Heart left ventricle (tissue), 16 donors: ENCODE measurements at regions not wholly inside any gene's neighbourhood (a gene's known extent, or its start where the extent isn't known, plus 50 kb on each side); places are given as distances from the start of the nearest gene placed in this dataset.

Experiments
- ATAC-seq, 4 donors: fragments of 200-7000 bp; cut with Tn5 transposase; one replicate each; pipeline ENCODE4 v1.9.1; 2020 to 2022; ENCODE audit warnings: moderate library complexity in 4 of 4, mild to moderate bottlenecking in 3 of 4, moderate number of reproducible peaks in 1 of 4
- DNase-seq, 5 donors: peaks; one replicate each; pipeline ENCODE4 v3.0.0-alpha.2; 2020
- H3K27ac ChIP-seq, 12 donors: fragments of 200-600 bp; sonication (generic) in 4 of 12; one replicate each; pipeline versions ENCODE4 v1.5.0 to v1.8.0; 2016 to 2022; ENCODE audit warnings: mild to moderate bottlenecking in 2 of 12
- H3K27me3 ChIP-seq, 9 donors: fragments of 200-600 bp; sonication (generic) in 2 of 9; one replicate each; pipeline versions ENCODE4 v1.5.1 to v1.8.0; 2016 to 2022; ENCODE audit warnings: mild to moderate bottlenecking in 3 of 9
- H3K36me3 ChIP-seq, 9 donors: fragments of 200-600 bp; sonication (generic) in 2 of 9; one replicate each; pipeline versions ENCODE4 v1.5.0 to v1.8.0; 2018 to 2022; ENCODE audit warnings: mild to moderate bottlenecking in 2 of 9
- H3K4me1 ChIP-seq, 12 donors: fragments of 200-600 bp; sonication (generic) in 4 of 12; one replicate each; pipeline versions ENCODE4 v1.5.0 to v1.8.0; 2016 to 2022; ENCODE audit warnings: mild to moderate bottlenecking in 3 of 12
- H3K4me3 ChIP-seq, 12 donors: fragments of 200-600 bp; sonication (generic) in 4 of 12; one replicate each; pipeline versions ENCODE4 v1.5.0 to v1.8.0; 2017 to 2022; ENCODE audit warnings: mild to moderate bottlenecking in 9 of 12, moderate library complexity in 4 of 12
- H3K9me3 ChIP-seq, 12 donors: fragments of 200-600 bp; sonication (generic) in 4 of 12; one replicate each; pipeline versions ENCODE4 v1.5.0 to v1.8.0; 2016 to 2022; ENCODE audit warnings: mild to moderate bottlenecking in 1 of 12
- POLR2A ChIP-seq, 2 donors: fragments of 450-650 bp; IDR thresholded peaks; one replicate each; pipeline ENCODE4 v1.6.1; 2017; ENCODE audit warnings: antibody characterized with exemption in 2 of 2, mild to moderate bottlenecking in 2 of 2, moderate library complexity in 2 of 2
- WGBS, 4 donors: extraction: QIAGEN DNeasy Blood & Tissue Kit in 2 of 4; methylation state at CpG; one replicate each; pipeline versions ENCODE4 v1.1.5 to v1.1.7; 2013 to 2018; 5-methylcytosine and 5-hydroxymethylcytosine counted together
- intact Hi-C, 10 donors: fragments of 100-400 bp; cut with DNase I; formaldehyde crosslinking; loops; one replicate each; pipeline versions ENCODE4 v1.11.1 to v1.14.2; 2022
- TF ChIP-seq, protein P1 (sequence below), 12 donors: fragments of 200-600 bp; sonication (generic) in 4 of 12; IDR thresholded peaks; one replicate each; pipeline versions ENCODE4 v1.5.0 to v1.8.0; 2018 to 2022; ENCODE audit warnings: antibody characterized with exemption in 12 of 12, mild to moderate bottlenecking in 5 of 12
- donor health status: ischemic (EF 13 %, LVEDD 7.1; RV severe dilation, severe dysfunction).
- donor health status: healthy with polysubstance abuse.
- donor health status: DM: no; HTN: yes; CAD: no.
- donor health status: DM: no; HTN: no; CAD: no.
- donor health status: ischemic (EF 25% LVEDD 6.9; RV normal size, moderate dysfunction).
- donor health status: ischemic (EF 25% LVEDD 5.7; RV mildly dilated, moderate dysfunction).
- donor health status: healthy.
- donor health status: DM: yes; HTN: yes; CAD: no.
- donor health status: ischemic (EF 35%, LVEDD 5.7; RV mildly dilated, moderate dysfunction).
- donor health status: nonischemic (EF 11% LVEDD 7.7; RV severe dilation, severe dysfunction).
- donor health status: DM: yes; HTN: yes; CAD: no.
- donor health status: PGD.
- donor health status: ischemic (EF 29% LVEDD 5.4; RV normal size, mild dysfunction).
- donor health status: nonischemic (EF 23%, LVEDD 6.1; RV moderate dilation, normal function).

DNA sequence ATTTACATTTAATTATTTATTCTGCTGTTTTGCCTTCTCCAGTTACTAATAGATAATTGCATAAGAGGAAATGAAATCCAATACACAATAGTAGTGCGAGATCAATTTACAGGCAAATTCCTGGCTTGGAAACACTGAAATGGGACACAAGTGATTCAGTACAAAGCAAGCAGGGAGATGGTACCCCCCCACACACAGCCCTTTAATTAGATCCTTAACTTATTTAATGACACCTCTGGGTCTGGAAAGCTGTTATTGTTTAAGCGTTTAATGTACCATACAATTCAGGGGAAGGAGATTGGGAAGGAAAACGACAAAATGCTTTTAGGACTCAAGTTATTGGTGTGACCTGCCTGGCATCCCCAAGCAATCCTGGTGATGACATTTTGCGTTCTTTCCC is 318.2 kb downstream of the NPIPA8 start:
- Histone ChIP-seq H3K9me3 (no peaks in the 10 kb centered on the region), H3K4me1 (no peaks in the 10 kb centered on the region), H3K27ac (no peak overlapping the region), H3K36me3 (no peaks in the 10 kb centered on the region), H3K27me3 (peaks cover 0 to 12% (median 0%) of the 10 kb centered on the region in 9 donors), H3K4me3 (no peak overlapping the region)
- DNase-seq (no peak), ATAC-seq (no peak)
- WGBS, 4 donors, result 64 to 77% (median 70%) methylated on average over 4 of the region's 4 CpGs
- TF ChIP-seq POLR2A (IDR thresholded peaks at IDR 0.05), result no peak
- TF ChIP-seq, protein P1, sequence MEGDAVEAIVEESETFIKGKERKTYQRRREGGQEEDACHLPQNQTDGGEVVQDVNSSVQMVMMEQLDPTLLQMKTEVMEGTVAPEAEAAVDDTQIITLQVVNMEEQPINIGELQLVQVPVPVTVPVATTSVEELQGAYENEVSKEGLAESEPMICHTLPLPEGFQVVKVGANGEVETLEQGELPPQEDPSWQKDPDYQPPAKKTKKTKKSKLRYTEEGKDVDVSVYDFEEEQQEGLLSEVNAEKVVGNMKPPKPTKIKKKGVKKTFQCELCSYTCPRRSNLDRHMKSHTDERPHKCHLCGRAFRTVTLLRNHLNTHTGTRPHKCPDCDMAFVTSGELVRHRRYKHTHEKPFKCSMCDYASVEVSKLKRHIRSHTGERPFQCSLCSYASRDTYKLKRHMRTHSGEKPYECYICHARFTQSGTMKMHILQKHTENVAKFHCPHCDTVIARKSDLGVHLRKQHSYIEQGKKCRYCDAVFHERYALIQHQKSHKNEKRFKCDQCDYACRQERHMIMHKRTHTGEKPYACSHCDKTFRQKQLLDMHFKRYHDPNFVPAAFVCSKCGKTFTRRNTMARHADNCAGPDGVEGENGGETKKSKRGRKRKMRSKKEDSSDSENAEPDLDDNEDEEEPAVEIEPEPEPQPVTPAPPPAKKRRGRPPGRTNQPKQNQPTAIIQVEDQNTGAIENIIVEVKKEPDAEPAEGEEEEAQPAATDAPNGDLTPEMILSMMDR (IDR thresholded peaks at IDR 0.05), result no peak
- intact Hi-C loops, result no loop called here

DNA sequence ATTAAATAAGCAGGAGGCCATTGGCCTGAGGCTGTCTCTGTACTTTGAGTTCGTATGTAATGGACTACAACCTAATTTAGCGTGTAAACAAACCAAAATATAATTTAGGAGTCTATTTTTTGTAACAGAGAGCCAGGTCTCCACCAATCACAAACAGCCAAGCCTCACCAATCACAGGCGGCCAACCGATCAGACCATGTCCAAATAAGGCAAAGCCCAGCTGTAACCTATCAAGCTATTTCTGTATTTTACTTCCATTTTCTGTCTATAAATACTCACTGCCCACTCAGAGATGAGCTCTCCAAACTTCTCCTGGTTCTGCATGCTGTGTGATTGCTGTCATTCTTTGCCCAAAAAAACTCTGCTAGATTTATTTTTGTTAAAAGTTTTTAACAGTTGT is 322.7 kb downstream of the NPIPA8 start:
- TF ChIP-seq, protein P1 (IDR thresholded peaks at IDR 0.05), result no peak
- TF ChIP-seq POLR2A (IDR thresholded peaks at IDR 0.05), result no peak
- H3K4me1 ChIP-seq, result no peaks in the 10 kb centered on the region
- WGBS, 4 donors, result 81 to 89% (median 85%) methylated on average over 4 of the region's 4 CpGs
- no peak overlapping the region for H3K27ac ChIP-seq
- peaks cover 0 to 3% (median 0%) of the 10 kb centered on the region in 9 donors for H3K27me3 ChIP-seq
- ATAC-seq (no peak), DNase-seq (no peak)
- no peak overlapping the region for H3K4me3 ChIP-seq
- intact Hi-C loops, result no loop called here
- no peaks in the 10 kb centered on the region for H3K36me3 ChIP-seq
- no peaks in the 10 kb centered on the region for H3K9me3 ChIP-seq

DNA sequence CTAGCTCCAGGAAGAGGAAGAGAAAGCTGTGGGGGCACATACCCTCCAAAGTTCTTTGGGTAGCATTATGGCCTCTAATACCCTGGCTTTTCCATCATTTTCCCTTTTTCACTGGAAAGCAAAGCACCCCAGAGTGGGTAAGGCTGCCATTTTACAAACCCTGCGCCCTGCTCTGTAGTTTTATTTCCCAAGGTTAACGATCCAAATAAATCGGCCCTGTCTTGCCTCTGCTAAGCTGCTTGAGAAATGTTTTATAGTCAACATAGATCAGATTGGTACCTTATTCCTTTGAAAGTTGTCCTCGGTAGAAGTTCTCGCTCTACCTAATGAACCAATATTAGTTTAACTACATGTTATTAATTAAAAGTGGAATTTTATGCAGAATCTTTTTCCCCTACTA is 328.2 kb downstream of the NPIPA8 start:
- no peaks in the 10 kb centered on the region for H3K36me3 ChIP-seq
- H3K4me3 ChIP-seq, result no peak overlapping the region
- intact Hi-C loops, result no loop called here
- H3K9me3 ChIP-seq, result no peaks in the 10 kb centered on the region
- no peak overlapping the region for H3K27ac ChIP-seq
- 88 to 94% (median 94%) methylated on average over 5 of the region's 5 CpGs for WGBS, 4 donors
- peaks cover 0 to 7% (median 0%) of the 10 kb centered on the region in 9 donors for H3K27me3 ChIP-seq
- ATAC-seq, result no peak
- TF ChIP-seq, protein P1 (IDR thresholded peaks at IDR 0.05), result no peak
- no peak for TF ChIP-seq POLR2A (IDR thresholded peaks at IDR 0.05)
- DNase-seq, result no peak
- no peaks in the 10 kb centered on the region for H3K4me1 ChIP-seq

DNA sequence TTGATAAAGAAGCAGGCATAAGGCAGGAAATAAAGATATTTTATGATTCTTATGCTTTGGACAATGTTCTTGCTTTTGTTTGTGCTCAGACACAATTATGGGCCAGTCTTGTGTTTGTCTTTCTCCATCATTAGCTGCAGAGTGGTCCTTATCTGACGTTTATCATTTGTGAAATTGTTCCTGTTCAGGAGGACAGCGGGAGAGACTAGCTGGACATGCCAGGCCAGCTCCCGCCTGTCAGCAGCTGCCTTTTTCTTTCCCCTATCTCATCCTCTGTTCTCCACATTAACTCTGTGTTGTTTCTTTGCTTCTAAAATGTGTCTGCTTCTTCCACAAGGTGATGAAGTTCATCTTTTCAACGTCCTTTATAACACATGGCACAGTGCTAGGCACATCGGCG is 333.5 kb downstream of the NPIPA8 start:
- Histone ChIP-seq H3K36me3 (no peaks in the 10 kb centered on the region), H3K27ac (no peak overlapping the region), H3K9me3 (no peaks in the 10 kb centered on the region), H3K4me3 (no peak overlapping the region), H3K27me3 (peaks cover 0 to 7% (median 0%) of the 10 kb centered on the region in 9 donors), H3K4me1 (no peaks in the 10 kb centered on the region)
- intact Hi-C loops, result no loop called here
- WGBS, 4 donors, result 38 to 42% (median 41%) methylated on average over 6 of the region's 6 CpGs
- DNase-seq (no peak), ATAC-seq (no peak)
- TF ChIP-seq POLR2A (IDR thresholded peaks at IDR 0.05), result no peak
- TF ChIP-seq, protein P1 (IDR thresholded peaks at IDR 0.05), result no peak
